Sigmoid colon (tissue), 4 donors: ENCODE measurements at regions not wholly inside any gene's neighbourhood (a gene's known extent, or its start where the extent isn't known, plus 50 kb on each side); places are given as distances from the start of the nearest gene placed in this dataset.

Experiments
- CTCF ChIP-seq, 4 experiments: fragments of 450-650 bp in 3 of 4; fragments of 200-600 bp in 1 of 4; IDR thresholded peaks; one replicate each; pipeline ENCODE4 v1.5.1; 2016 to 2019; ENCODE audit warnings: antibody characterized with exemption in 4 of 4, mild to moderate bottlenecking in 3 of 4, moderate library complexity in 2 of 4
- EP300 ChIP-seq, 4 donors: sonication (generic); formaldehyde crosslinking; IDR thresholded peaks; one replicate each; pipeline ENCODE4 v1.6.1; 2017; ENCODE audit warnings: antibody characterized with exemption in 4 of 4

GRCh38 chr6:130697271-130697994 is 129.8 kb upstream of the SMLR1 start:
- no peak for TF ChIP-seq CTCF (IDR thresholded peaks at IDR 0.05)
- no peak for TF ChIP-seq EP300 (IDR thresholded peaks at IDR 0.05)
